ENCODE measurements at regions not wholly inside any gene's neighbourhood (a gene's known extent, or its start where the extent isn't known, plus 50 kb on each side); places are given as distances from the start of the nearest gene placed in this dataset.

DNA sequence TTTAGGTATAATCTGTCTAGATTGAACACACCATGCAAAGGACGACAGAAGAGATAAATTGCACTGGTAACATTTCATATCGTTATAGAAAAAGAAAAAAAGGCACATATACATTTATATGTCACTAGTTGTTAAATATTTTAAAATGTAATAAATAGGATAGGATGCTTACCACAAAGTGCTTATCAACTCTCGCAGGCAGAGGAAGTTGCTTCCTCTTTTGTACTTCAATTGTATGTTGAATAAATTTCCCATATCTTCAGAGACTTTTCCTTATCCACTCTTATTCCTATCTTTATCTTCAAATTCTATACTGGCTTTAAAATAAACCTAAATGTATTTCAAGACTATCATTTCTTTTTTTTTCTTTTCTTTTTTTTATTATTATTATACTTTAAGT lies 163.3 kb upstream of the SPOCK3 start:
- DNase-seq (no peak), FAIRE-seq (no peak)
- H3K36me3 ChIP-seq (ENCODE audit: control insufficient read depth in 2 of 3, insufficient read depth in 3 of 3, low read length in 3 of 3): no peaks in the 10 kb centered on the region
- H3K9me3 ChIP-seq (ENCODE audit: control insufficient read depth in 2 of 3, insufficient read depth in 1 of 3, low read length in 3 of 3): no peaks in the 10 kb centered on the region
- TF ChIP-seq, protein P1, sequence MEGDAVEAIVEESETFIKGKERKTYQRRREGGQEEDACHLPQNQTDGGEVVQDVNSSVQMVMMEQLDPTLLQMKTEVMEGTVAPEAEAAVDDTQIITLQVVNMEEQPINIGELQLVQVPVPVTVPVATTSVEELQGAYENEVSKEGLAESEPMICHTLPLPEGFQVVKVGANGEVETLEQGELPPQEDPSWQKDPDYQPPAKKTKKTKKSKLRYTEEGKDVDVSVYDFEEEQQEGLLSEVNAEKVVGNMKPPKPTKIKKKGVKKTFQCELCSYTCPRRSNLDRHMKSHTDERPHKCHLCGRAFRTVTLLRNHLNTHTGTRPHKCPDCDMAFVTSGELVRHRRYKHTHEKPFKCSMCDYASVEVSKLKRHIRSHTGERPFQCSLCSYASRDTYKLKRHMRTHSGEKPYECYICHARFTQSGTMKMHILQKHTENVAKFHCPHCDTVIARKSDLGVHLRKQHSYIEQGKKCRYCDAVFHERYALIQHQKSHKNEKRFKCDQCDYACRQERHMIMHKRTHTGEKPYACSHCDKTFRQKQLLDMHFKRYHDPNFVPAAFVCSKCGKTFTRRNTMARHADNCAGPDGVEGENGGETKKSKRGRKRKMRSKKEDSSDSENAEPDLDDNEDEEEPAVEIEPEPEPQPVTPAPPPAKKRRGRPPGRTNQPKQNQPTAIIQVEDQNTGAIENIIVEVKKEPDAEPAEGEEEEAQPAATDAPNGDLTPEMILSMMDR (IDR thresholded peaks at IDR 0.05; ENCODE audit: borderline replicate concordance, extremely low read depth, insufficient read depth): no peak
- no peak overlapping the region for H3K9ac ChIP-seq (ENCODE audit: low read length in 3 of 3)
- no peaks in the 10 kb centered on the region for H3K27me3 ChIP-seq (ENCODE audit: control insufficient read depth, insufficient read depth, low read length)
- intact Hi-C loops (cut with DNase I): no loop called here
- no peak overlapping the region for H3K4me3 ChIP-seq (ENCODE audit: low read length in 3 of 3)
- H3K4me1 ChIP-seq (ENCODE audit: control insufficient read depth in 2 of 3, insufficient read depth in 2 of 3, low read depth in 1 of 3, low read length in 3 of 3): no peaks in the 10 kb centered on the region
- no peak overlapping the region for H3K27ac ChIP-seq (ENCODE audit: low read depth in 2 of 2, low read length in 2 of 2)

DNA sequence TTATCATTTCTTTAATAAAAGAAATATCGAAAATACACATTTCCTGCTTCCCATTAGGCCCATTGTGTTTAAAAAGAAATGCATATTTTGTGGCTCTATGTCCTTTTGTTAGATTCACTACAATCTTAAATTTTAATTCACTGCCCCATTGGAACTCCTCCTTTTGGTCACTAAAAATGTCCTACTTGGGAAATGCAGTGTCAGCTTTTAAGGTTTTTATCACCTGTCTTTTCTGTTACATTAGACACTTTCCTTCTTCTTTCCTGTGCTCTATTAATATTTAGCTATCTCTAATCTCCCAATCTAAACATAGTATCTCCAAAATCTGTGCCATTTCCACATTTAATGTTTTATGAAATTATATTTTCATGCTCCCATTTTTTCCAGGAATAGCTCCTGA lies 164.9 kb upstream of the SPOCK3 start:
- Histone ChIP-seq H3K36me3 (ENCODE audit: control insufficient read depth in 2 of 3, insufficient read depth in 3 of 3, low read length in 3 of 3) (no peaks in the 10 kb centered on the region), H3K9ac (ENCODE audit: low read length in 3 of 3) (no peak overlapping the region), H3K27ac (ENCODE audit: low read depth in 2 of 2, low read length in 2 of 2) (no peak overlapping the region), H3K4me1 (ENCODE audit: control insufficient read depth in 2 of 3, insufficient read depth in 2 of 3, low read depth in 1 of 3, low read length in 3 of 3) (no peaks in the 10 kb centered on the region), H3K27me3 (ENCODE audit: control insufficient read depth, insufficient read depth, low read length) (no peaks in the 10 kb centered on the region), H3K9me3 (ENCODE audit: control insufficient read depth in 2 of 3, insufficient read depth in 1 of 3, low read length in 3 of 3) (no peaks in the 10 kb centered on the region), H3K4me3 (ENCODE audit: low read length in 3 of 3) (no peak overlapping the region)
- TF ChIP-seq, protein P1 (IDR thresholded peaks at IDR 0.05; ENCODE audit: borderline replicate concordance, extremely low read depth, insufficient read depth): no peak
- no peak for FAIRE-seq
- intact Hi-C loops (cut with DNase I): no loop called here
- no peak for DNase-seq

DNA sequence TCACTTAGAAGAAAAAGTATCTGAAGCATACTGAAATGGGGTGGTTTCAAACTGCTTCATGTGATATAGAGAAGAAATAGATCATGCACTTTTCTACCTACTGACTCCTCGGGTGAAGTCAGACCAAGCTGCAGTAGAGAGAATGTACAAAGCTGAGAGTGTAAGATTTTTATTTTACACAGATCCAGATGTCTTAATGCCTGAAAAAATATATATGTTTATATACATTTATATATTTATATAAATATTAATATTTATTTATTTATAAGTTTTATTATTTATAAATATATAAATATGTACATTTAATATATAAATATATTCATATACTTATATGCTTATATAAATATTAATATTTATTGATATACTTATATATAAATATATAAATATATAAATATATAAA lies 171.9 kb upstream of the SPOCK3 start:
- Histone ChIP-seq H3K36me3 (ENCODE audit: control insufficient read depth in 2 of 3, insufficient read depth in 3 of 3, low read length in 3 of 3) (no peaks in the 10 kb centered on the region), H3K9me3 (ENCODE audit: control insufficient read depth in 2 of 3, insufficient read depth in 1 of 3, low read length in 3 of 3) (no peaks in the 10 kb centered on the region), H3K27ac (ENCODE audit: low read depth in 2 of 2, low read length in 2 of 2) (no peak overlapping the region), H3K4me3 (ENCODE audit: low read length in 3 of 3) (no peak overlapping the region), H3K4me1 (ENCODE audit: control insufficient read depth in 2 of 3, insufficient read depth in 2 of 3, low read depth in 1 of 3, low read length in 3 of 3) (no peaks in the 10 kb centered on the region), H3K9ac (ENCODE audit: low read length in 3 of 3) (no peak overlapping the region), H3K27me3 (ENCODE audit: control insufficient read depth, insufficient read depth, low read length) (no peaks in the 10 kb centered on the region)
- intact Hi-C loops (cut with DNase I): no loop called here
- TF ChIP-seq, protein P1 (IDR thresholded peaks at IDR 0.05; ENCODE audit: borderline replicate concordance, extremely low read depth, insufficient read depth): no peak
- no peak for FAIRE-seq
- DNase-seq: no peak

DNA sequence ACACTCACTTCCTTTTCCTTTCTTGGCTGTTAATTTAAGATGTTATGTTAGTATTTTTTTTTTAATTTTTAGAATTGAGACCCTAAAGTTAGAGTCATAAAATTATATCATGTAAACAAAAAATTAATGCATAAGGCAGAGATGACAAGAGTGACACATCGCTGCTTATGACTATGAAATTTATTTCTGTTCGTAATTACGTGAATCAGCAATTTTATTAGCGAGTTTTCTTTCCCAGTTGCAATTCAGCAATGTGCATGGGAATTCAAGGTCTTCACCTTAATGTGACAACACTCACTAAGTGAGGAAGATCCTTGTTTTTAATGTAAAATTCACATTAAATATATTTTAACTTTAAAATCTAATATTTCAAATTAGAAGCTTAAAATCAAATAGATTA lies 181.2 kb upstream of the SPOCK3 start:
- H3K36me3 ChIP-seq (ENCODE audit: control insufficient read depth in 2 of 3, insufficient read depth in 3 of 3, low read length in 3 of 3): no peaks in the 10 kb centered on the region
- DNase-seq (no peak), FAIRE-seq (no peak)
- no peak overlapping the region for H3K9ac ChIP-seq (ENCODE audit: low read length in 3 of 3)
- H3K4me1 ChIP-seq (ENCODE audit: control insufficient read depth in 2 of 3, insufficient read depth in 2 of 3, low read depth in 1 of 3, low read length in 3 of 3): no peaks in the 10 kb centered on the region
- no peak overlapping the region for H3K27ac ChIP-seq (ENCODE audit: low read depth in 2 of 2, low read length in 2 of 2)
- intact Hi-C loops (cut with DNase I): no loop called here
- no peaks in the 10 kb centered on the region for H3K9me3 ChIP-seq (ENCODE audit: control insufficient read depth in 2 of 3, insufficient read depth in 1 of 3, low read length in 3 of 3)
- H3K27me3 ChIP-seq (ENCODE audit: control insufficient read depth, insufficient read depth, low read length): no peaks in the 10 kb centered on the region
- H3K4me3 ChIP-seq (ENCODE audit: low read length in 3 of 3): no peak overlapping the region
- TF ChIP-seq, protein P1 (IDR thresholded peaks at IDR 0.05; ENCODE audit: borderline replicate concordance, extremely low read depth, insufficient read depth): no peak

All from kidney (tissue), 13 donors.